Ovary (tissue), 3 donors: ENCODE measurements at regions not wholly inside any gene's neighbourhood (a gene's known extent, or its start where the extent isn't known, plus 50 kb on each side); places are given as distances from the start of the nearest gene placed in this dataset.
"Not testable (repeated sequence)": the region's sequence is repeated elsewhere in the genome, so short reads cannot be mapped to it uniquely, and the experiment has no call there.

Source experiments
- CTCF ChIP-seq, 3 donors: fragments of 450-650 bp in 2 of 3; fragments of 200-600 bp in 1 of 3; IDR thresholded peaks; one replicate each; pipeline versions ENCODE4 v1.5.1 to v1.8.0; 2016 to 2022; ENCODE audit warnings: antibody characterized with exemption in 3 of 3, mild to moderate bottlenecking in 1 of 3
- EP300 ChIP-seq: sonication (generic); formaldehyde crosslinking; IDR thresholded peaks from one replicate; pipeline ENCODE4 v1.6.1; 2017; ENCODE audit warnings: antibody characterized with exemption
- POLR2A ChIP-seq: fragments of 450-650 bp; IDR thresholded peaks from one replicate; pipeline ENCODE4 v1.6.1; 2017; ENCODE audit warnings: antibody characterized with exemption, mild to moderate bottlenecking, moderate library complexity
- donor health status: DM: no; HTN: no; CAD: no.

- not testable (repeated sequence) for TF ChIP-seq CTCF (IDR thresholded peaks at IDR 0.05); EP300; POLR2A
Measured at GRCh38 chr22:11053403-11054344, 4474.3 kb upstream of the OR11H1 start.
